ENCODE measurements at regions not wholly inside any gene's neighbourhood (a gene's known extent, or its start where the extent isn't known, plus 50 kb on each side); places are given as distances from the start of the nearest gene placed in this dataset.

- intact Hi-C loops (cut with micrococcal nuclease; ENCODE audit: unreplicated experiment) = no loop called here
- Histone ChIP-seq H3K4me3 (ENCODE audit: low read depth, low read length, poor library complexity, severe bottlenecking) (no peak overlapping the region), H3K9me3 (ENCODE audit: low read length) (no peaks in the 10 kb centered on the region), H3K27ac (ENCODE audit: low read depth, low read length, poor library complexity, severe bottlenecking) (no peak overlapping the region), H3K79me2 (ENCODE audit: insufficient read depth, low read depth, low read length) (no peaks in the 10 kb centered on the region), H2AFZ (ENCODE audit: low read length) (no peak overlapping the region), H3K9me2 (ENCODE audit: insufficient read depth, low read length) (no peaks in the 10 kb centered on the region; the same call in 1 of the 2 replicates), H3K4me2 (ENCODE audit: low read length) (no peak overlapping the region), H3K36me3 (ENCODE audit: insufficient read depth, low read length) (no peaks in the 10 kb centered on the region), H3K4me1 (ENCODE audit: insufficient read depth, low read length, poor library complexity, severe bottlenecking) (no peaks in the 10 kb centered on the region), H4K20me1 (ENCODE audit: insufficient read depth, low read length) (no peaks in the 10 kb centered on the region)
- TF ChIP-seq CTCF (conservative IDR thresholded peaks at IDR 0.05; ENCODE audit: low read length) (no peak), EZH2phosphoT487 (IDR thresholded peaks at IDR 0.05; ENCODE audit: borderline replicate concordance, low read depth, low read length) (no peak)
- no TSS peak for BruUV-seq (replicated peaks)
- POLR2A ChIA-PET = no interaction called here
- CTCF ChIA-PET (ENCODE audit: unreplicated experiment) = no interaction called here
- DNase-seq (ENCODE audit: low spot score) = no peak
Measured at GRCh38 chr4:105014234-105014633, 132.4 kb upstream of the TET2 start.

GRCh38 chr4:105014635-105015034 lies 132.0 kb upstream of the TET2 start:
- Histone ChIP-seq H3K79me2 (ENCODE audit: insufficient read depth, low read depth, low read length) (no peaks in the 10 kb centered on the region), H3K9me2 (ENCODE audit: insufficient read depth, low read length) (no peaks in the 10 kb centered on the region; the same call in 1 of the 2 replicates), H3K36me3 (ENCODE audit: insufficient read depth, low read length) (no peaks in the 10 kb centered on the region), H3K4me2 (ENCODE audit: low read length) (no peak overlapping the region), H4K20me1 (ENCODE audit: insufficient read depth, low read length) (no peaks in the 10 kb centered on the region), H3K4me3 (ENCODE audit: low read depth, low read length, poor library complexity, severe bottlenecking) (no peak overlapping the region), H3K9me3 (ENCODE audit: low read length) (no peaks in the 10 kb centered on the region), H3K4me1 (ENCODE audit: insufficient read depth, low read length, poor library complexity, severe bottlenecking) (no peaks in the 10 kb centered on the region), H2AFZ (ENCODE audit: low read length) (no peak overlapping the region), H3K27ac (ENCODE audit: low read depth, low read length, poor library complexity, severe bottlenecking) (no peak overlapping the region)
- no TSS peak for BruUV-seq (replicated peaks)
- no peak for DNase-seq (ENCODE audit: low spot score)
- CTCF ChIA-PET (ENCODE audit: unreplicated experiment) = no interaction called here
- intact Hi-C loops (cut with micrococcal nuclease; ENCODE audit: unreplicated experiment) = no loop called here
- POLR2A ChIA-PET = no interaction called here
- no peak for TF ChIP-seq CTCF (conservative IDR thresholded peaks at IDR 0.05; ENCODE audit: low read length)
- no peak for TF ChIP-seq EZH2phosphoT487 (IDR thresholded peaks at IDR 0.05; ENCODE audit: borderline replicate concordance, low read depth, low read length)

- Histone ChIP-seq H3K4me2 (ENCODE audit: low read length) (no peak overlapping the region), H3K27ac (ENCODE audit: low read depth, low read length, poor library complexity, severe bottlenecking) (no peak overlapping the region), H2AFZ (ENCODE audit: low read length) (no peak overlapping the region), H3K9me2 (ENCODE audit: insufficient read depth, low read length) (no peaks in the 10 kb centered on the region; the same call in 1 of the 2 replicates), H3K9me3 (ENCODE audit: low read length) (no peaks in the 10 kb centered on the region), H3K36me3 (ENCODE audit: insufficient read depth, low read length) (no peaks in the 10 kb centered on the region), H3K4me1 (ENCODE audit: insufficient read depth, low read length, poor library complexity, severe bottlenecking) (no peaks in the 10 kb centered on the region), H3K79me2 (ENCODE audit: insufficient read depth, low read depth, low read length) (no peaks in the 10 kb centered on the region), H3K4me3 (ENCODE audit: low read depth, low read length, poor library complexity, severe bottlenecking) (no peak overlapping the region), H4K20me1 (ENCODE audit: insufficient read depth, low read length) (no peaks in the 10 kb centered on the region)
- intact Hi-C loops (cut with micrococcal nuclease; ENCODE audit: unreplicated experiment) = no loop called here
- no peak for TF ChIP-seq EZH2phosphoT487 (IDR thresholded peaks at IDR 0.05; ENCODE audit: borderline replicate concordance, low read depth, low read length)
- no peak for TF ChIP-seq CTCF (conservative IDR thresholded peaks at IDR 0.05; ENCODE audit: low read length)
- BruUV-seq (replicated peaks) = no TSS peak
- no peak for DNase-seq (ENCODE audit: low spot score)
- POLR2A ChIA-PET = interaction anchor here (1.0 kb wide), 1 partner anchor 30 kb away, joined by 4 read pairs; no protein-coding TSS in a partner anchor
- CTCF ChIA-PET (ENCODE audit: unreplicated experiment) = no interaction called here
Measured at GRCh38 chr4:105015750-105016149, 130.9 kb upstream of the TET2 start.
